T-helper 17 cell (primary cell): ENCODE measurements at regions not wholly inside any gene's neighbourhood (a gene's known extent, or its start where the extent isn't known, plus 50 kb on each side); places are given as distances from the start of the nearest gene placed in this dataset.

Source experiments
- ATAC-seq: fragments of 150-1000 bp; cut with Tn5 transposase; 2 replicates; pipeline ENCODE4 v1.10.0; 2021; ENCODE audit warnings: mild to moderate bottlenecking, moderate library complexity
- DNase-seq, 3 donors: peaks; one replicate each; pipeline versions ENCODE4 v3.0.0 to v3.0.0-alpha.2; 2020 to 2021
- H3K9me3 ChIP-seq: one replicate; pipeline ENCODE4 v1.7.0; 2013; ENCODE audit warnings: low read length, mild to moderate bottlenecking; ENCODE audit not compliant: control insufficient read depth, poor library complexity, severe bottlenecking
- H3K27ac Mint-ChIP-seq: one replicate; pipeline ENCODE4 v1.8.0; 2022; ENCODE audit warnings: mild to moderate bottlenecking, moderate library complexity, mixed read lengths
- H3K27me3 Mint-ChIP-seq: one replicate; pipeline ENCODE4 v1.8.0; 2022; ENCODE audit warnings: mixed read lengths
- H3K36me3 Mint-ChIP-seq: one replicate; pipeline ENCODE4 v1.8.0; 2022; ENCODE audit warnings: low read depth, mixed read lengths
- H3K4me1 Mint-ChIP-seq: one replicate; pipeline ENCODE4 v1.8.0; 2022; ENCODE audit warnings: mild to moderate bottlenecking, mixed read lengths
- H3K4me3 Mint-ChIP-seq: one replicate; pipeline ENCODE4 v1.8.0; 2022; ENCODE audit warnings: mild to moderate bottlenecking, moderate library complexity, mixed read lengths

GRCh38 chr4:82200046-82200445, 173.7 kb downstream of the HNRNPD start:
- peaks cover 9% of the 10 kb centered on the region for H3K4me1 Mint-ChIP-seq
- peaks cover 6% of the 10 kb centered on the region for H3K36me3 Mint-ChIP-seq
- ATAC-seq: no peak
- H3K27me3 Mint-ChIP-seq: peaks cover 30% of the 10 kb centered on the region
- no peak for DNase-seq
- no peak overlapping the region for H3K27ac Mint-ChIP-seq
- H3K9me3 ChIP-seq: no peaks in the 10 kb centered on the region
- H3K4me3 Mint-ChIP-seq: no peak overlapping the region

- no peaks in the 10 kb centered on the region for H3K9me3 ChIP-seq
- H3K4me3 Mint-ChIP-seq: no peak overlapping the region
- H3K27me3 Mint-ChIP-seq: peaks cover 14% of the 10 kb centered on the region
- ATAC-seq: no peak
- H3K36me3 Mint-ChIP-seq: no peaks in the 10 kb centered on the region
- no peak for DNase-seq
- H3K4me1 Mint-ChIP-seq: peaks cover 2% of the 10 kb centered on the region
- no peak overlapping the region for H3K27ac Mint-ChIP-seq
Observed at GRCh38 chr4:82194329-82194728, 179.5 kb downstream of the HNRNPD start.

GRCh38 chr4:82192017-82192673, 181.6 kb downstream of the HNRNPD start:
- Mint-ChIP-seq H3K27ac (peak overlapping the region; percentile 19), H3K27me3 (peaks cover 4% of the 10 kb centered on the region), H3K4me3 (peak overlapping the region; percentile 39), H3K36me3 (no peaks in the 10 kb centered on the region), H3K4me1 (peaks cover 2% of the 10 kb centered on the region)
- H3K9me3 ChIP-seq: no peaks in the 10 kb centered on the region
- DNase-seq: no peak
- ATAC-seq: no peak

GRCh38 chr4:82181789-82182188, 192.0 kb downstream of the HNRNPD start:
- ATAC-seq (no peak), DNase-seq (no peak)
- H3K4me1 Mint-ChIP-seq: no peaks in the 10 kb centered on the region
- H3K4me3 Mint-ChIP-seq: no peak overlapping the region
- no peaks in the 10 kb centered on the region for H3K36me3 Mint-ChIP-seq
- H3K9me3 ChIP-seq: no peaks in the 10 kb centered on the region
- H3K27ac Mint-ChIP-seq: no peak overlapping the region
- H3K27me3 Mint-ChIP-seq: no peaks in the 10 kb centered on the region

GRCh38 chr4:82172186-82172585, 201.6 kb downstream of the HNRNPD start:
- H3K27ac Mint-ChIP-seq: no peak overlapping the region
- H3K4me3 Mint-ChIP-seq: no peak overlapping the region
- ATAC-seq (no peak), DNase-seq (no peak)
- no peaks in the 10 kb centered on the region for H3K9me3 ChIP-seq
- H3K36me3 Mint-ChIP-seq: peaks cover 3% of the 10 kb centered on the region
- H3K4me1 Mint-ChIP-seq: no peaks in the 10 kb centered on the region
- H3K27me3 Mint-ChIP-seq: peaks cover 10% of the 10 kb centered on the region

GRCh38 chr4:82171531-82172155, 202.1 kb downstream of the HNRNPD start:
- ATAC-seq (no peak), DNase-seq (no peak)
- no peak overlapping the region for H3K27ac Mint-ChIP-seq
- peaks cover 3% of the 10 kb centered on the region for H3K36me3 Mint-ChIP-seq
- no peaks in the 10 kb centered on the region for H3K9me3 ChIP-seq
- H3K27me3 Mint-ChIP-seq: peaks cover 10% of the 10 kb centered on the region
- no peaks in the 10 kb centered on the region for H3K4me1 Mint-ChIP-seq
- no peak overlapping the region for H3K4me3 Mint-ChIP-seq

GRCh38 chr4:82149750-82150149, 224.0 kb downstream of the HNRNPD start:
- Mint-ChIP-seq H3K27ac (no peak overlapping the region), H3K4me3 (no peak overlapping the region), H3K27me3 (no peaks in the 10 kb centered on the region), H3K36me3 (peaks cover 2% of the 10 kb centered on the region), H3K4me1 (peaks cover 2% of the 10 kb centered on the region)
- no peak for ATAC-seq
- DNase-seq: no peak
- H3K9me3 ChIP-seq: no peaks in the 10 kb centered on the region

- H3K36me3 Mint-ChIP-seq: peaks cover 2% of the 10 kb centered on the region
- ATAC-seq (no peak), DNase-seq (no peak)
- no peak overlapping the region for H3K27ac Mint-ChIP-seq
- no peak overlapping the region for H3K4me3 Mint-ChIP-seq
- no peaks in the 10 kb centered on the region for H3K4me1 Mint-ChIP-seq
- H3K9me3 ChIP-seq: no peaks in the 10 kb centered on the region
- H3K27me3 Mint-ChIP-seq: no peaks in the 10 kb centered on the region
Observed at GRCh38 chr4:82145850-82146249, 227.9 kb downstream of the HNRNPD start.

- Mint-ChIP-seq H3K27me3 (no peaks in the 10 kb centered on the region), H3K36me3 (no peaks in the 10 kb centered on the region), H3K4me1 (peaks cover 12% of the 10 kb centered on the region), H3K4me3 (no peak overlapping the region), H3K27ac (no peak overlapping the region)
- H3K9me3 ChIP-seq: no peaks in the 10 kb centered on the region
- ATAC-seq: no peak
- no peak for DNase-seq
Observed at GRCh38 chr4:82140422-82140821, 233.4 kb downstream of the HNRNPD start.

- no peaks in the 10 kb centered on the region for H3K27me3 Mint-ChIP-seq
- H3K9me3 ChIP-seq: no peaks in the 10 kb centered on the region
- H3K36me3 Mint-ChIP-seq: no peaks in the 10 kb centered on the region
- no peak for ATAC-seq
- no peak overlapping the region for H3K4me3 Mint-ChIP-seq
- H3K4me1 Mint-ChIP-seq: peaks cover 12% of the 10 kb centered on the region
- no peak for DNase-seq
- no peak overlapping the region for H3K27ac Mint-ChIP-seq
Observed at GRCh38 chr4:82139287-82139686, 234.5 kb downstream of the HNRNPD start.

GRCh38 chr4:82138374-82138773, 235.4 kb downstream of the HNRNPD start:
- H3K4me1 Mint-ChIP-seq: peaks cover 12% of the 10 kb centered on the region
- no peak overlapping the region for H3K4me3 Mint-ChIP-seq
- H3K9me3 ChIP-seq: no peaks in the 10 kb centered on the region
- DNase-seq (no peak), ATAC-seq (no peak)
- no peak overlapping the region for H3K27ac Mint-ChIP-seq
- H3K36me3 Mint-ChIP-seq: no peaks in the 10 kb centered on the region
- no peaks in the 10 kb centered on the region for H3K27me3 Mint-ChIP-seq

- no peaks in the 10 kb centered on the region for H3K9me3 ChIP-seq
- Mint-ChIP-seq H3K27ac (peak overlapping the region; percentile 86), H3K36me3 (no peaks in the 10 kb centered on the region), H3K4me3 (no peak overlapping the region), H3K27me3 (no peaks in the 10 kb centered on the region), H3K4me1 (peaks cover 12% of the 10 kb centered on the region)
- no peak for DNase-seq
- peak; percentile 67 for ATAC-seq
Observed at GRCh38 chr4:82136161-82136801, 237.5 kb downstream of the HNRNPD start.

GRCh38 chr4:82128355-82128754, 245.4 kb downstream of the HNRNPD start:
- no peaks in the 10 kb centered on the region for H3K9me3 ChIP-seq
- DNase-seq: no peak

More at GRCh38 chr4:82128355-82128754, 245.4 kb downstream of the HNRNPD start:
- H3K36me3 Mint-ChIP-seq: no peaks in the 10 kb centered on the region
- no peak overlapping the region for H3K4me3 Mint-ChIP-seq
- no peak for ATAC-seq
- H3K4me1 Mint-ChIP-seq: peaks cover 6% of the 10 kb centered on the region
- no peak overlapping the region for H3K27ac Mint-ChIP-seq
- no peaks in the 10 kb centered on the region for H3K27me3 Mint-ChIP-seq
